HG02884 (cell line): ENCODE measurements at regions not wholly inside any gene's neighbourhood (a gene's known extent, or its start where the extent isn't known, plus 50 kb on each side); places are given as distances from the start of the nearest gene placed in this dataset.

Experiments used
- ATAC-seq: cut with Tn5 transposase; IDR thresholded peaks from one replicate; pipeline ENCODE4 v1.9.1; 2021; ENCODE audit warnings: mild to moderate bottlenecking, moderate library complexity; ENCODE audit not compliant: unreplicated experiment

DNA sequence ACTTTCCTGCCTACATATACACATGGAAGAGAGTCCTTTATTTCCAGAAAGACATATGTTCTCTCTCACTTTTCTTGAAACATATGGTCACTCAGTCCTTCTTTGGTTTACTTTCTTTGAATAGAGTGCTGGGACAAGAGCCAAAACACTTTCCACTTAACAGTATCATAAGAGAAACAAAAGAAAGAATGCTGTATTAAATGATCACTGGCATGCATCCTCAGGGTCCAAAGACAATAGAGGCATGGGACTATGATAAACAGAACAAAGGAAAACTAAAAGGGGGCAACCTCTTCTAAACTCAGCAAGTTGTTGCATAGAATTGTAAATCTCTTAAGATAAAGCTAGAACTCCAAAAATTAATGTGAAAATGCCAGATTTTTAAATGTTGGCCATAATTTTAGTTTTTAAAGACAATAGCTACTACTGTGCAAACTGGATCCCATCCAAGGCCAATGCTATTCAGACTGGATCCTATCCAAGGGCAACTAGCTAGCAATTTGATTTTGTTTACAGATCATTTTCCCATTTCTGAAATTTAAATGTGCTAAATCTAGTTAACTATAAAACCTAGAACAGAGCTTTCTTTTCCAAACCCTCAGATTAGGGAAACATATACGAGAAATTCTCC, 687.5 kb downstream of the SORCS3 start:
- no peak for ATAC-seq
